A673 (cell line): ENCODE measurements at regions not wholly inside any gene's neighbourhood (a gene's known extent, or its start where the extent isn't known, plus 50 kb on each side); places are given as distances from the start of the nearest gene placed in this dataset.

ENCODE experiments used
- BruUV-seq: library from RNA; stranded (reverse); fragments of 400-500 nt; replicated peaks from 2 replicates; lab custom pipeline; 2021; lab: Mats Ljungman, UMichigan
- CTCF ChIA-PET: fragments of 300-600 bp; sonication (Branson Sonifier 250); formaldehyde crosslinking; loops from one replicate; lab custom pipeline; 2022; ENCODE audit warnings: antibody characterized with exemption; lab: Charles Lee
- POLR2A ChIA-PET: fragments of 300-600 bp; sonication (Branson Sonifier 250); formaldehyde crosslinking; loops from one replicate; lab custom pipeline; 2022; ENCODE audit warnings: antibody characterized with exemption; ENCODE audit not compliant: low non-redundant PET; lab: Charles Lee
- DNase-seq: peaks from one replicate; pipeline ENCODE4 v3.0.0-alpha.2; 2015; ENCODE audit warnings: low spot score
- H3K27ac ChIP-seq: fragments of 200-600 bp; sonication (generic); 2 replicates; pipeline ENCODE4 v1.5.1; 2016; ENCODE audit warnings: mixed run types, low read depth, mild to moderate bottlenecking, mixed read lengths, antibody characterized with exemption, low read length; ENCODE audit not compliant: poor library complexity, severe bottlenecking
- H3K27me3 ChIP-seq: fragments of 200-600 bp; sonication (generic); replicated peaks from 2 replicates; pipeline ENCODE4 v1.6.1; 2017; ENCODE audit warnings: mixed run types, low read depth, mild to moderate bottlenecking, mixed read lengths, antibody characterized with exemption, low read length; ENCODE audit not compliant: insufficient read depth, poor library complexity
- H3K36me3 ChIP-seq: fragments of 200-600 bp; sonication (generic); 2 replicates; pipeline ENCODE4 v1.6.1; 2016; ENCODE audit warnings: mixed run types, mild to moderate bottlenecking, mixed read lengths, antibody characterized with exemption, low read length; ENCODE audit not compliant: insufficient read depth, poor library complexity, severe bottlenecking
- H3K4me1 ChIP-seq: fragments of 200-600 bp; sonication (generic); 2 replicates; pipeline ENCODE4 v1.6.1; 2017; ENCODE audit warnings: mixed run types, mild to moderate bottlenecking, mixed read lengths, antibody characterized with exemption, low read length; ENCODE audit not compliant: insufficient read depth, poor library complexity, severe bottlenecking
- H3K4me3 ChIP-seq: fragments of 200-600 bp; sonication (generic); 2 replicates; pipeline ENCODE4 v1.5.1; 2016; ENCODE audit warnings: low read depth, mixed run types, mild to moderate bottlenecking, mixed read lengths, low read length; ENCODE audit not compliant: poor library complexity, severe bottlenecking
- H3K9me3 ChIP-seq: fragments of 200-600 bp; sonication (generic); 2 replicates; pipeline ENCODE4 v1.6.1; 2016; ENCODE audit warnings: mixed run types, low read depth, mild to moderate bottlenecking, mixed read lengths, antibody characterized with exemption, low read length; ENCODE audit not compliant: poor library complexity, severe bottlenecking
- EZH2 ChIP-seq: fragments of 200-600 bp; sonication (generic); IDR thresholded peaks from 2 replicates; pipeline ENCODE4 v1.6.1; 2017; ENCODE audit warnings: borderline replicate concordance, low read depth, mild to moderate bottlenecking, mixed read lengths, antibody characterized with exemption, low read length; ENCODE audit not compliant: poor library complexity, severe bottlenecking
- intact Hi-C: fragments of 100-400 bp; cut with micrococcal nuclease; formaldehyde crosslinking; loops from one replicate; pipeline ENCODE4 v1.10.0; 2022; ENCODE audit not compliant: unreplicated experiment
- TF ChIP-seq, protein P1 (sequence below): fragments of 300-800, 200-600 bp; sonication (generic); conservative IDR thresholded peaks from 2 replicates; pipeline ENCODE4 v1.5.1; 2017; ENCODE audit warnings: low read depth, mild to moderate bottlenecking, antibody characterized with exemption, low read length, moderate library complexity, mixed read lengths

DNA sequence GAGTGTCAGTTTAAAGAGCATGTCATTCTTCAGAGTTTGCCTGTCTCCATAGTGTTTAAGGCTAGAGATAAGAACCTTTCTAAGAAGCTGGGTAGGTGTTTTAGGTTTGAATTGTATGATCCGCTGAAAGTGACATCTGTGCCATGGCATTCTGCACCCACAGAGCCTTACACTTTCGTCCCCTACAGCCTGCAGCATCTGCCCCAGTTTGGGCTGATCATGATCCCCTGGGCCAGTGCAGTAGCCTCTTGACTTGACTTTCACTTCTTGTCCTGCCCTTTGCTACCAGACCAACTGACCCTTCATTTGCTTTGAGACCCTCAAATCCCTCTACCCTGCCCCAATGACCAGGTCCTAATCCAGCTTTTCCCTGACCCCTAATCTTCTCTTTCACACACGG lies 81.6 kb downstream of the SOX14 start:
- BruUV-seq: no TSS peak
- no peak overlapping the region for H3K27ac ChIP-seq
- ChIA-PET CTCF (no interaction called here), POLR2A (no interaction called here)
- intact Hi-C loops: no loop called here
- H3K4me1 ChIP-seq: no peaks in the 10 kb centered on the region
- no peak overlapping the region for H3K4me3 ChIP-seq
- DNase-seq: no peak
- H3K27me3 ChIP-seq: peaks cover 71% of the 10 kb centered on the region
- no peaks in the 10 kb centered on the region for H3K9me3 ChIP-seq
- no peaks in the 10 kb centered on the region for H3K36me3 ChIP-seq
- no peak for TF ChIP-seq EZH2
- TF ChIP-seq, protein P1, sequence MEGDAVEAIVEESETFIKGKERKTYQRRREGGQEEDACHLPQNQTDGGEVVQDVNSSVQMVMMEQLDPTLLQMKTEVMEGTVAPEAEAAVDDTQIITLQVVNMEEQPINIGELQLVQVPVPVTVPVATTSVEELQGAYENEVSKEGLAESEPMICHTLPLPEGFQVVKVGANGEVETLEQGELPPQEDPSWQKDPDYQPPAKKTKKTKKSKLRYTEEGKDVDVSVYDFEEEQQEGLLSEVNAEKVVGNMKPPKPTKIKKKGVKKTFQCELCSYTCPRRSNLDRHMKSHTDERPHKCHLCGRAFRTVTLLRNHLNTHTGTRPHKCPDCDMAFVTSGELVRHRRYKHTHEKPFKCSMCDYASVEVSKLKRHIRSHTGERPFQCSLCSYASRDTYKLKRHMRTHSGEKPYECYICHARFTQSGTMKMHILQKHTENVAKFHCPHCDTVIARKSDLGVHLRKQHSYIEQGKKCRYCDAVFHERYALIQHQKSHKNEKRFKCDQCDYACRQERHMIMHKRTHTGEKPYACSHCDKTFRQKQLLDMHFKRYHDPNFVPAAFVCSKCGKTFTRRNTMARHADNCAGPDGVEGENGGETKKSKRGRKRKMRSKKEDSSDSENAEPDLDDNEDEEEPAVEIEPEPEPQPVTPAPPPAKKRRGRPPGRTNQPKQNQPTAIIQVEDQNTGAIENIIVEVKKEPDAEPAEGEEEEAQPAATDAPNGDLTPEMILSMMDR: no peak

DNA sequence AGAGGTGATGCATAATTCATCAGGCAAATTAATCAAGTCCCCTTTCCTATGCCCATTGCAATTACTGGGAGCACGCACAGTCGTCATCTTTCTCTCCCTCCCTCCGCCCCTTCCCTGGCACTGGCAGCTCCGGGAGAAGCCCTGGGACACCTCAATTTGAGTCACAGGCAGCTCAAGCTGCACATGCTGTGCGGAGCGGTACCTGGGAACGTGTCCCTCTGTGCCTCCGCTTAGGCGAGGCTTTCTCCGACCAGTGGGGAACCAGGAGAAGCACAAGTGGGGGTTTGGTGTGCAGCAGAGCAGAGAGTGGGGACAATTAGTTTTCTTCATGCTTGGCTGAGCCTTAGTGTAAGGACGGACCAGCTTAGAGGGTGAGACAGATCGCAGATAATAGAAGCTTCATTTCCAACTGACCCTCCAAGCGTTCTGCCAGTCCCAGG lies 88.3 kb downstream of the SOX14 start:
- no TSS peak for BruUV-seq
- Histone ChIP-seq H3K36me3 (no peaks in the 10 kb centered on the region), H3K9me3 (no peaks in the 10 kb centered on the region), H3K4me3 (no peak overlapping the region), H3K27ac (no peak overlapping the region), H3K27me3 (peaks cover 67% of the 10 kb centered on the region), H3K4me1 (no peaks in the 10 kb centered on the region)
- no peak for DNase-seq
- CTCF ChIA-PET: no interaction called here
- intact Hi-C loops: no loop called here
- TF ChIP-seq, protein P1: no peak
- POLR2A ChIA-PET: no interaction called here

DNA sequence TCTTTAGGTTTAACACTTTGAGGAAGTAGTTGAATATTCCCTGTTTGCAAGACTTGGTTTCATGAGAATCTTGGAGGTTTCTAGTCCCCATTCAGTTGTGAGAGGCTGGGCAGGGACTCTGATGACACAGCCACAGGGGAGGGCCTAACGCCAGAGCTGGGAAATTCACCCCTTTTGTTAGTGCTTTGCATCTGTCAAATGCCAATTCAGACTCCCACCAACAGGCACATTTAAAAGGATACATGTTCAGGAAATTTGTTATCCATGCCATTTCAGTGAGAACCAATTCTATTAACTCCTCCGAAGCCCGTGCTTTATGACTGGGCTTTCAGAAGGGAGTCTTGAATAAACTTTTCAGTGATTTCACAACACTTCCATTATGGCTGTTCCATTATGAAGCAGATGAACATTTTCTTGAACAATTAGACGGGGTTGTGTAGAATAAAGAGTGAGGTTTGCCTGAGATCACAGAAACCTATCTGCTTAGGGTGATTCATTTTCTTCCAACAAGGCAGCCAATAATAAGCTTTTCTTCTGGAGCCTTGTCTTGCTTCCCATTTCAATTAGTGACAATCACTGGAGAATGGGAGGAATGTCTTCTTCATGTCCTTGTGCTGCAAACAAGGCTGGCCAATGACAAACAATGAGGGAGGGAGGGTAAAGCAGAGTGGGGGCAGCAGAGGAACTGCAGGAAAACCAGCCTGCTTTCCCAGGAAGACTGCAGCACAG lies 90.6 kb downstream of the SOX14 start:
- no peak for DNase-seq
- Histone ChIP-seq H3K27ac (no peak overlapping the region), H3K27me3 (peaks cover 47% of the 10 kb centered on the region), H3K4me3 (no peak overlapping the region), H3K4me1 (no peaks in the 10 kb centered on the region), H3K9me3 (no peaks in the 10 kb centered on the region), H3K36me3 (no peaks in the 10 kb centered on the region)
- BruUV-seq: no TSS peak
- CTCF ChIA-PET: interaction anchor here (0.6 kb wide), 1 partner anchor 1081 kb away, joined by 3 read pairs; no protein-coding TSS in a partner anchor
- TF ChIP-seq EZH2: no peak
- TF ChIP-seq, protein P1: no peak
- POLR2A ChIA-PET: no interaction called here
- intact Hi-C loops: no loop called here
